Keratinocyte (primary cell): ENCODE measurements at regions not wholly inside any gene's neighbourhood (a gene's known extent, or its start where the extent isn't known, plus 50 kb on each side); places are given as distances from the start of the nearest gene placed in this dataset.
"Not testable (repeated sequence)": the region's sequence is repeated elsewhere in the genome, so short reads cannot be mapped to it uniquely, and the experiment has no call there.

Experiments used
- EZH2 ChIP-seq: IDR thresholded peaks from one replicate; pipeline ENCODE4 v1.6.1; 2012; ENCODE audit warnings: inconsistent platforms, mild to moderate bottlenecking, low read length, moderate library complexity
- TF ChIP-seq, protein P1 (sequence below), 3 experiments: IDR thresholded peaks in 1 of 3; conservative IDR thresholded peaks in 1 of 3; optimal IDR thresholded peaks in 1 of 3; 2 replicates in 2 of 3; 3 replicates in 1 of 3; pipeline versions ENCODE3 to v1.5.1; 2011; ENCODE audit warnings: low read length in 3 of 3, mild to moderate bottlenecking in 3 of 3, moderate library complexity in 2 of 3, control low read depth in 1 of 3, inconsistent platforms in 1 of 3; ENCODE audit not compliant: insufficient read depth in 2 of 3; ENCODE audit errors: extremely low read depth in 1 of 3

- TF ChIP-seq, protein P1, sequence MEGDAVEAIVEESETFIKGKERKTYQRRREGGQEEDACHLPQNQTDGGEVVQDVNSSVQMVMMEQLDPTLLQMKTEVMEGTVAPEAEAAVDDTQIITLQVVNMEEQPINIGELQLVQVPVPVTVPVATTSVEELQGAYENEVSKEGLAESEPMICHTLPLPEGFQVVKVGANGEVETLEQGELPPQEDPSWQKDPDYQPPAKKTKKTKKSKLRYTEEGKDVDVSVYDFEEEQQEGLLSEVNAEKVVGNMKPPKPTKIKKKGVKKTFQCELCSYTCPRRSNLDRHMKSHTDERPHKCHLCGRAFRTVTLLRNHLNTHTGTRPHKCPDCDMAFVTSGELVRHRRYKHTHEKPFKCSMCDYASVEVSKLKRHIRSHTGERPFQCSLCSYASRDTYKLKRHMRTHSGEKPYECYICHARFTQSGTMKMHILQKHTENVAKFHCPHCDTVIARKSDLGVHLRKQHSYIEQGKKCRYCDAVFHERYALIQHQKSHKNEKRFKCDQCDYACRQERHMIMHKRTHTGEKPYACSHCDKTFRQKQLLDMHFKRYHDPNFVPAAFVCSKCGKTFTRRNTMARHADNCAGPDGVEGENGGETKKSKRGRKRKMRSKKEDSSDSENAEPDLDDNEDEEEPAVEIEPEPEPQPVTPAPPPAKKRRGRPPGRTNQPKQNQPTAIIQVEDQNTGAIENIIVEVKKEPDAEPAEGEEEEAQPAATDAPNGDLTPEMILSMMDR (optimal IDR thresholded peaks at IDR 0.05 in 1 of 3, IDR thresholded peaks at IDR 0.05 in 1 of 3, conservative IDR thresholded peaks at IDR 0.05 in 1 of 3; ENCODE audit: extremely low read depth in 1 of 3, insufficient read depth in 2 of 3, low read length in 3 of 3) = not testable (repeated sequence)
- not testable (repeated sequence) for TF ChIP-seq EZH2
These were observed 396.8 kb upstream of the LCORL start for GRCh38 chr4:18418195-18418898.
